ENCODE measurements at regions not wholly inside any gene's neighbourhood (a gene's known extent, or its start where the extent isn't known, plus 50 kb on each side); places are given as distances from the start of the nearest gene placed in this dataset.

DNA sequence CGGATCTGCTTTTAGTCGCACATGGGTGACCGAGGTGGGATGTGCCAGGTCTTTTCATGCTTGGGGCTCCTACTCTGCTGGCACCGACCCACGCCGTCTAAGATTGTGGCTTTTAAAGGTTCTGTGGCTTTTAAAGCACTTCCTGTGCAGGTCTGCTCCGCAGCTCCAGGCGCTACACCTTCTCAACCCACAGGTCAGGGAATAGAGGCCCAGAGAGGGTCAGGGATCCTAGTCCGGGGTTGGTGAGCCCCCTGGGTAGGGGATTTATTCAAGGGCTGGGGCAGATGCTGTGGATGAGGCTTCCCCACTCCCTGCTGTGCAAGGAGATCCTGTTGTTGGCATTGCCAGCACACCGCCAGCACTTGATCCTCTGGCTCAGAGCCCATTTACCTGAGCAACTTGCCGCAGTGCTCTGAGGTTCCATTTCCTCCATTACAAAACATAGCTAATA, 212.8 kb upstream of the RAB4A start:
- TF ChIP-seq CREB1 (CRISPR knock-in tag; IDR thresholded peaks at IDR 0.05; ENCODE audit: low read depth) (no peak), EZH2 (IDR thresholded peaks at IDR 0.05; ENCODE audit: low read depth, unreplicated experiment) (no peak), NANOG (IDR thresholded peaks at IDR 0.05; ENCODE audit: borderline replicate concordance) (no peak)
- TF ChIP-seq, protein P1, sequence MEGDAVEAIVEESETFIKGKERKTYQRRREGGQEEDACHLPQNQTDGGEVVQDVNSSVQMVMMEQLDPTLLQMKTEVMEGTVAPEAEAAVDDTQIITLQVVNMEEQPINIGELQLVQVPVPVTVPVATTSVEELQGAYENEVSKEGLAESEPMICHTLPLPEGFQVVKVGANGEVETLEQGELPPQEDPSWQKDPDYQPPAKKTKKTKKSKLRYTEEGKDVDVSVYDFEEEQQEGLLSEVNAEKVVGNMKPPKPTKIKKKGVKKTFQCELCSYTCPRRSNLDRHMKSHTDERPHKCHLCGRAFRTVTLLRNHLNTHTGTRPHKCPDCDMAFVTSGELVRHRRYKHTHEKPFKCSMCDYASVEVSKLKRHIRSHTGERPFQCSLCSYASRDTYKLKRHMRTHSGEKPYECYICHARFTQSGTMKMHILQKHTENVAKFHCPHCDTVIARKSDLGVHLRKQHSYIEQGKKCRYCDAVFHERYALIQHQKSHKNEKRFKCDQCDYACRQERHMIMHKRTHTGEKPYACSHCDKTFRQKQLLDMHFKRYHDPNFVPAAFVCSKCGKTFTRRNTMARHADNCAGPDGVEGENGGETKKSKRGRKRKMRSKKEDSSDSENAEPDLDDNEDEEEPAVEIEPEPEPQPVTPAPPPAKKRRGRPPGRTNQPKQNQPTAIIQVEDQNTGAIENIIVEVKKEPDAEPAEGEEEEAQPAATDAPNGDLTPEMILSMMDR (conservative IDR thresholded peaks at IDR 0.05; ENCODE audit: low read depth in 2 of 2): no peak

Data from GM23338 (cell line).